ENCODE measurements at regions not wholly inside any gene's neighbourhood (a gene's known extent, or its start where the extent isn't known, plus 50 kb on each side); places are given as distances from the start of the nearest gene placed in this dataset.
"Not testable (repeated sequence)": the region's sequence is repeated elsewhere in the genome, so short reads cannot be mapped to it uniquely, and the experiment has no call there.

- H3K4me3 ChIP-seq (ENCODE audit: low read length) = no peak overlapping the region
- no peak for DNase-seq (ENCODE audit: low read depth, low spot score)
Measured at GRCh38 chr3:178200316-178200715, 335.9 kb upstream of the KCNMB2 start.

DNA sequence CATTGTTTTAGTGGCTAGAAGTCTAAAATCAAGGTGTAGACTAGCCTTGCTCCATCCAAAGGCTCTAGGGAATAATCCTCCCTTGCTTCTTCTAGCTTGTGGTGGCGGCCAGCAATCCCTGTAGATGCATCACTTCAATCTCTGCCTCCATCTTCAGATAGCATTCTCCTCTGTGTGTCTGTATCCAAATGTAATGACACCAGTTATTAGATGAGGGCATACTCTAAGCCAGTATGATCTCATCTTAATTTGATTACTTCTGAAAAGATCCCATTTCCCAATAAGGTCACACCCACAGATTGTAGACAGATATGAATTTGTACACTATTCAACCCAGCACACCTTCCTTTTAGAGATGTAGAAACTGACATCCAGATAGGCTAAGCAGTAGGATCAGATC is 334.5 kb upstream of the KCNMB2 start:
- DNase-seq (ENCODE audit: low read depth, low spot score) = no peak
- no peak overlapping the region for H3K4me3 ChIP-seq (ENCODE audit: low read length)

- DNase-seq (ENCODE audit: low read depth, low spot score) = no peak
- no peak overlapping the region for H3K4me3 ChIP-seq (ENCODE audit: low read length)
Measured at GRCh38 chr3:178202194-178202593, 334.0 kb upstream of the KCNMB2 start.

DNA sequence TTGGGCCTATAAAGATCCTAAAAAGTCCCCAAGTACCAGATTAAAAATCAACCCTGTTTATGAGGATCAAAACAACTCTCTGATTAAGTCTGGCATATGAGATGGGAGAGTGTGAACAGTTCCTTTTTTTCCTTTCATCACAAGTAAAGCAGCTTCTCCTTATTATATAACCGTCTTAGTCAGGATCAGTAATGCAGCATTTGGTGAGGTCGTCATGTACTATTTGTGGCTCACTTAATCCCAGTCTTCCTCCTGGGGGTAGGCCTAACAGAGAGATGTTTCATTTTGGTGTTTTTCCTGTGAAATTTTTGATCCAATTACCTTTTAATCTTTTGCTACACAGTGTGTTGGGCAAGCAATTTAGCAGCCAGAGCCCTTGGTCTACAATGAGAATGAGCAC is 333.1 kb upstream of the KCNMB2 start:
- no peak overlapping the region for H3K4me3 ChIP-seq (ENCODE audit: low read length)
- DNase-seq (ENCODE audit: low read depth, low spot score) = no peak

DNA sequence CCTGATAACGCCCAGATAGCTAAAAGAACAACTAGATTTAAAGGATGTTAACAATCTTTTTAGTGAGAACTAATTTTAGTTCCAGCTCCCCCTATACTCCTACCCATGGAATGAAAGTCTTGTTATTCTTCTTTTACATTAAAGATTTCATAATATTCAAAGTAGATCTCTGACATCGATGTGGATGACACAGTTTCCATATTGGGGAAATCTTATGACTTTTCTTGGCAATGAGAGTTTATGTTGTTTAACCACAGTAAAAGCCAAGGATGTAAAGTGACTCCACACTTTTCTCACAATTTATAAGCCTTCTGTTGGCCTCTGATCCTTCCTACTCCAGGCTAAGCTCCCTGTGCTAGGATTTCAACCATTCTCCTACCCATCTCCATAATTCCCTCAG is 332.6 kb upstream of the KCNMB2 start:
- no peak for DNase-seq (ENCODE audit: low read depth, low spot score)
- no peak overlapping the region for H3K4me3 ChIP-seq (ENCODE audit: low read length)

DNA sequence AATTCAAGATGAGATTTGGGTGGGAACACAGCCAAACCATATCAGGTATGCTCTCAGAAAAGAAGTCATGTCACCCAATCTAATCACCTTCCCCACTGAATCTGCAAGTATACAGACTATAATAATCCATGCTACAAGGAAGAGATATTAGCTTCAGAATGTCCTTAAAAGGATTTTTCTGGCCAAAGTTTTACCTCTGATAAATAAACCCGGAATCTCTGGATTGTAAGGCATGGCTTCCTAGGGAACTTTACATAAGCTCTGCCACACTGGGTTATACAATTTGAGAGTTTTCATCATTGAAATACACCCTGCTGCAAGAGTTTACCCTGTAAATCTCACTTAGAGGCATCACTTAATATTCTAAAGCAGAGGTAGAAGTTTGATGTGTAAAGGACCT is 330.5 kb upstream of the KCNMB2 start:
- DNase-seq (ENCODE audit: low read depth, low spot score) = no peak
- H3K4me3 ChIP-seq (ENCODE audit: low read length) = no peak overlapping the region

DNA sequence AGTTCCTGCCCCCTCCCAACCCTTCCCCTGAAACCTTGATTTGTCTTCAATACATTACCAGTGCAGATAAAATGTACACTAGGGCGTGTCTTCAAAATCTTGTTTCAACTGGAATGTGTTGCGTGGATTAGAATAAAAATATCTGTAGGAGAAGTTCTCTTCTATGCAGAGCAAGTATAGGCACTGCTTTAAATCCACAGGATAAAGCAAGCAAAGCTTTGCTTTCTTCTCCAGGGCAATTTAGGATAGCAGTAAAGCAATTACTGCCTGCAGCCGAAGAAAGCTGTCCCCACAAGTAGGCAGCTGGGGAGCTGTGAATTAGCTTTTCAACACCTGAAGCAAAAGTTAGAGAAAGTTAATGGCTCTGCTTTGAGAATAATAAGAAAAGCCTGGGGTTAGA is 329.7 kb upstream of the KCNMB2 start:
- no peak for DNase-seq (ENCODE audit: low read depth, low spot score)

DNA sequence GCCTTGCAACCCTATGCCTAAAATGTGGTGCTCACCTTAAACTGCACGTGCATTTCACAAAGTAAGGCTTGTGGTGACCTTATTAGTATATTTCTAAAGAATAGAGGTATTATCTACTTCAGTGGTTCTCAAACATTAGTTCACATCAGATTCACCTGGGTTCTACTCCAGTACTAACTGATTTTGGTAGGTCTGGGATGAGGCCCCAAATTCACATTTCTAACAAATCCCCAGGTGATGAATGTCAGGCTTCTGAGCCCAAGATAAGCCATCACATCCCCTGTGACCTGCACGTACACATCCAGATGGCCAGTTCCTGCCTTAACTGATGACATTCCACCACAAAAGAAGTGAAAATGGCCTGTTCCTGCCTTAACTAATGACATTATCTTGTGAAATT is 329.1 kb upstream of the KCNMB2 start:
- DNase-seq (ENCODE audit: low read depth, low spot score); H3K4me3 ChIP-seq (ENCODE audit: low read length): not testable (repeated sequence)

More for the DNA sequence above, 329.7 kb upstream of the KCNMB2 start:
- H3K4me3 ChIP-seq (ENCODE audit: low read length) = no peak overlapping the region

GRCh38 chr3:178207627-178208026 is 328.6 kb upstream of the KCNMB2 start:
- DNase-seq (ENCODE audit: low read depth, low spot score); H3K4me3 ChIP-seq (ENCODE audit: low read length): not testable (repeated sequence)

- DNase-seq (ENCODE audit: low read depth, low spot score); H3K4me3 ChIP-seq (ENCODE audit: low read length): not testable (repeated sequence)
Measured at GRCh38 chr3:178209116-178209515, 327.1 kb upstream of the KCNMB2 start.

GRCh38 chr3:178209618-178210017 is 326.6 kb upstream of the KCNMB2 start:
- not testable (repeated sequence) for DNase-seq (ENCODE audit: low read depth, low spot score); H3K4me3 ChIP-seq (ENCODE audit: low read length)

GRCh38 chr3:178211086-178211485 is 325.1 kb upstream of the KCNMB2 start:
- H3K4me3 ChIP-seq (ENCODE audit: low read length); DNase-seq (ENCODE audit: low read depth, low spot score): not testable (repeated sequence)

GRCh38 chr3:178217479-178217878 is 318.8 kb upstream of the KCNMB2 start:
- DNase-seq (ENCODE audit: low read depth, low spot score) = no peak
- H3K4me3 ChIP-seq (ENCODE audit: low read length) = no peak overlapping the region

DNA sequence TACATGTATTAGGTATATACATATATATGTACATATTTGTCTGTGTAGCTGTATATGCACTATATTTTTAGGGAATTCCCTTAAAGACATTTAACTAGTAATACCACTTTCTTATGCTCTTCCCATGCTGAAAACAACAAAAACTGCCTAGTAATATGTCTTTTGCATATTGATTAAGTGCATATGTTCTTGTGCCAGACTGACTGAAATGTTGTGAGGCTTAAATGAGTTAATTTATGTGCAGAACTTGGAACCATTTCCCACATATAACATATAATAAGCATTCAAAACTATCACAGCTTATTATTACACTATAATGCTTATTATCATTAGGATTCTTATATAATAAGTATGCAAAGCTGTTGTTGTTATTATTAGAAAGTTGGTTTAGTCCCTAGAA is 318.0 kb upstream of the KCNMB2 start:
- DNase-seq (ENCODE audit: low read depth, low spot score) = no peak
- H3K4me3 ChIP-seq (ENCODE audit: low read length) = no peak overlapping the region

DNA sequence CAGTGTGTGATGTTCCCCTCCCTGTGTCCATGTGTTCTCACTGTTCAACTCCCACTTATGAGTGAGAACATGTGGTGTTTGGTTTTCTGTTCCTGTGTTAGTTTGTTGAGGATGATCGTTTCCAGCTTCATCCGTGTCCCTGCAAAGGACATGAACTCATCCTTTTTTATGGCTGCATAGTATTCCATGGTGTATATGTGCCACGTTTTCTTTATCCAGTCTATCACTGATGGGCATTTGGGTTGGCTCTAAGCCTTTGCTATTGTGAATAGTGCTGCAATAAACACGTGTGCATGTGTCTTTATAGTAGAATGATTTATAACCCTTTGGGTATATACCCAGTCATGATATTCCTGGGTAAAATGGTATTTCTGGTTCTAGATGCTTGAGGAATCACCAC is 316.6 kb upstream of the KCNMB2 start:
- DNase-seq (ENCODE audit: low read depth, low spot score); H3K4me3 ChIP-seq (ENCODE audit: low read length): not testable (repeated sequence)

GRCh38 chr3:178223876-178224275 is 312.4 kb upstream of the KCNMB2 start:
- H3K4me3 ChIP-seq (ENCODE audit: low read length) = no peak overlapping the region
- no peak for DNase-seq (ENCODE audit: low read depth, low spot score)

DNA sequence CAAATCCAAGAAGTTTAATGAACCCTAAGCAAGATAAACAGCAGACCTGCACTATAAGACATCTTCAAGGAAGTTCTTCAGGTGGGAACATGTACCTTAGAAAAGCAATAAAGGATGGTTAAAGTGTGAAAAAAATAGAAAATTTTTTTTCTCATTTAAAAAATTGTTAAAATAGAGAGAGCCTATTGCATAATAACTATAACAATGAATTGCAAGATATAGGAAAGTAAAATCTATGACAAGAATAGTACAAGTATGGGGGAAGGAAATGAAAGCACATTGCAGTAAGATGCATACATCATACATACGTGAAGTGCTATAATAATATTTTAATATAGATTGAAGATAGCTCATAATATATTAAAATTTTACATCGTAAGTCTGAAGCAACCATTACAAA is 310.1 kb upstream of the KCNMB2 start:
- no peak for DNase-seq (ENCODE audit: low read depth, low spot score)
- H3K4me3 ChIP-seq (ENCODE audit: low read length) = no peak overlapping the region

DNA sequence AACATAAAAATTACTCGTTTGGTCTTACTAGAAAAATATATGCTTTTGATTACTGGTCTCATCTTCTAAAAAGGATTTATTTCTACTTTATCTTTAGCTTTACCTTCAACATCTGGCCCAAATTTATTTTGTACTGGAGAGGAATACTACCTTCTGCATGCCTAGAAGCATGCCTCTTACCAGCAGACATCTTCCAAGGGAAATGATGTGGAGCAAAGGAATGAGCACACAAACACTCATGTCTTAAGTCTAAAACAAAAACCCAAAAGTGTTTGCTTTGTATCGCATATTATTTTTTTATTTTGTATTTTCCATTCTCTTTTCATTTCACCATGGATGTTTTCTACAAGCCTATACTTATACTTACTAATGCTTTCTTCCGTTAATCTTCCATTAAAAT is 304.6 kb upstream of the KCNMB2 start:
- no peak for DNase-seq (ENCODE audit: low read depth, low spot score)
- no peak overlapping the region for H3K4me3 ChIP-seq (ENCODE audit: low read length)

DNA sequence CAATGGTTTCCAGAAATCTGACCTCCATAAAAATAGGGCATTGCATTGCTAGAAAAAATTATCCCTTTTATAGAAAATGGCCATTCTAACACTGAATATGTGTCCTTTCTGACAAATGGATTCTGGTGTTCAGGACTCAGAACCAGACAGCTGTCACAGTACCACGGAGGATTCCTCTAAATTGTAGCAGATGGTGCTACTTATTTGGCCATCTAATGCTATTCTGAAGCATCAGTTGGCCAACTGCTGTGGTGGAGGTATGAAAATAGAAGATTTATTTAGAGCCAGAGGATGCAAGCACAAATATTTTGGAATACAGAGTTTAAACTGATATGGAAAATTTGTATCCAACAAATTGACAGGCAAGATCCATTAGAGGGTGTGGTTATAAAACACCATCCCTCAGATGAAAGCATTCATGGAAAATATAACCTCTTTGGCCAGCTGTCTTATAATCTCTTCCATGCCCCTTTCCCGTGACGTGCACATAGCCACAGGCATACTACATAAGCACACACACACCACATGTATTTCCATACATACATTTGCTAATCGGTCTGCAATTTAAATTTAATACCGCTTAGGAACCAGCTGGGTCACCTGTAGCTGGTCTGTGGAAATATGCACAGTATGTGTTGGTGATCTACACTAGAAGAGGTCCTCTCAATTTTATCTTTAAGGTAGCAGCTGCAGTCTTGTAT is 302.7 kb upstream of the KCNMB2 start:
- H3K4me3 ChIP-seq (ENCODE audit: low read length) = no peak overlapping the region
- no peak for DNase-seq (ENCODE audit: low read depth, low spot score)

GRCh38 chr3:178236555-178237277 is 299.5 kb upstream of the KCNMB2 start:
- no peak for DNase-seq (ENCODE audit: low read depth, low spot score)
- H3K4me3 ChIP-seq (ENCODE audit: low read length) = no peak overlapping the region

GRCh38 chr3:178238179-178238578 is 298.1 kb upstream of the KCNMB2 start:
- no peak overlapping the region for H3K4me3 ChIP-seq (ENCODE audit: low read length)
- no peak for DNase-seq (ENCODE audit: low read depth, low spot score)

Data from Jurkat, Clone E6-1 (cell line).